Heart left ventricle (tissue), 16 donors: ENCODE measurements at regions not wholly inside any gene's neighbourhood (a gene's known extent, or its start where the extent isn't known, plus 50 kb on each side); places are given as distances from the start of the nearest gene placed in this dataset.
A peak's percentile ranks its signal among the peaks of the same experiment; 100 is the strongest.

ENCODE experiments used
- ATAC-seq, 4 donors: fragments of 200-7000 bp; cut with Tn5 transposase; one replicate each; pipeline ENCODE4 v1.9.1; 2020 to 2022; ENCODE audit warnings: moderate library complexity in 4 of 4, mild to moderate bottlenecking in 3 of 4, moderate number of reproducible peaks in 1 of 4
- DNase-seq, 5 donors: peaks; one replicate each; pipeline ENCODE4 v3.0.0-alpha.2; 2020
- H3K27ac ChIP-seq, 12 donors: fragments of 200-600 bp; sonication (generic) in 4 of 12; one replicate each; pipeline versions ENCODE4 v1.5.0 to v1.8.0; 2016 to 2022; ENCODE audit warnings: mild to moderate bottlenecking in 2 of 12
- H3K27me3 ChIP-seq, 9 donors: fragments of 200-600 bp; sonication (generic) in 2 of 9; one replicate each; pipeline versions ENCODE4 v1.5.1 to v1.8.0; 2016 to 2022; ENCODE audit warnings: mild to moderate bottlenecking in 3 of 9
- H3K36me3 ChIP-seq, 9 donors: fragments of 200-600 bp; sonication (generic) in 2 of 9; one replicate each; pipeline versions ENCODE4 v1.5.0 to v1.8.0; 2018 to 2022; ENCODE audit warnings: mild to moderate bottlenecking in 2 of 9
- H3K4me1 ChIP-seq, 12 donors: fragments of 200-600 bp; sonication (generic) in 4 of 12; one replicate each; pipeline versions ENCODE4 v1.5.0 to v1.8.0; 2016 to 2022; ENCODE audit warnings: mild to moderate bottlenecking in 3 of 12
- H3K4me3 ChIP-seq, 12 donors: fragments of 200-600 bp; sonication (generic) in 4 of 12; one replicate each; pipeline versions ENCODE4 v1.5.0 to v1.8.0; 2017 to 2022; ENCODE audit warnings: mild to moderate bottlenecking in 9 of 12, moderate library complexity in 4 of 12
- H3K9me3 ChIP-seq, 12 donors: fragments of 200-600 bp; sonication (generic) in 4 of 12; one replicate each; pipeline versions ENCODE4 v1.5.0 to v1.8.0; 2016 to 2022; ENCODE audit warnings: mild to moderate bottlenecking in 1 of 12
- POLR2A ChIP-seq, 2 donors: fragments of 450-650 bp; IDR thresholded peaks; one replicate each; pipeline ENCODE4 v1.6.1; 2017; ENCODE audit warnings: antibody characterized with exemption in 2 of 2, mild to moderate bottlenecking in 2 of 2, moderate library complexity in 2 of 2
- WGBS, 4 donors: extraction: QIAGEN DNeasy Blood & Tissue Kit in 2 of 4; methylation state at CpG; one replicate each; pipeline versions ENCODE4 v1.1.5 to v1.1.7; 2013 to 2018; 5-methylcytosine and 5-hydroxymethylcytosine counted together
- intact Hi-C, 10 donors: fragments of 100-400 bp; cut with DNase I; formaldehyde crosslinking; loops; one replicate each; pipeline versions ENCODE4 v1.11.1 to v1.14.2; 2022
- TF ChIP-seq, protein P1 (sequence below), 12 donors: fragments of 200-600 bp; sonication (generic) in 4 of 12; IDR thresholded peaks; one replicate each; pipeline versions ENCODE4 v1.5.0 to v1.8.0; 2018 to 2022; ENCODE audit warnings: antibody characterized with exemption in 12 of 12, mild to moderate bottlenecking in 5 of 12
- donor health status: ischemic (EF 13 %, LVEDD 7.1; RV severe dilation, severe dysfunction).
- donor health status: healthy with polysubstance abuse.
- donor health status: DM: no; HTN: yes; CAD: no.
- donor health status: DM: no; HTN: no; CAD: no.
- donor health status: ischemic (EF 25% LVEDD 6.9; RV normal size, moderate dysfunction).
- donor health status: ischemic (EF 25% LVEDD 5.7; RV mildly dilated, moderate dysfunction).
- donor health status: healthy.
- donor health status: DM: yes; HTN: yes; CAD: no.
- donor health status: ischemic (EF 35%, LVEDD 5.7; RV mildly dilated, moderate dysfunction).
- donor health status: nonischemic (EF 11% LVEDD 7.7; RV severe dilation, severe dysfunction).
- donor health status: DM: yes; HTN: yes; CAD: no.
- donor health status: PGD.
- donor health status: ischemic (EF 29% LVEDD 5.4; RV normal size, mild dysfunction).
- donor health status: nonischemic (EF 23%, LVEDD 6.1; RV moderate dilation, normal function).

DNA sequence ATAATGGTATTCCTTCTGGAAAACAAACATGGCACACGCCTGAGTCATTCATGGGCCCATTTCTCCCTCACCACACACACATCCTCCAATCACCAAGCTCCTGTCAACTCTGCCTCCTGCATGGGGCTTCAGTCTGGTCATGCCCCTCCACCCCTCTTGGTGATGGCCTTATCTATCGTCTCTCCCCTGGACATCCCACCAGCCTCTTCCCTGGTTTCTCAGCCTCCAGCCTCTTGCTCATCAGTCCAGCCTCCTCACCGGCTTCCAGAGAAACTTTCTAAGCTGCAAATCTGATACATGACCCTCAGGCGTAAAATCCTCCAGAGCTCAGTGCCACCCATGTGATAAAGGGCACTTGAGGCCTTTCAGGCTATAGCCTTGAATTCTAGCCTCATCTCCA lies 243.9 kb downstream of the FOXD2 start:
- intact Hi-C loops: no loop called here
- Histone ChIP-seq H3K4me1 (peaks cover 0 to 4% (median 0%) of the 10 kb centered on the region in 12 donors), H3K27ac (no peak overlapping the region), H3K9me3 (no peaks in the 10 kb centered on the region), H3K27me3 (peaks cover 0 to 19% (median 4%) of the 10 kb centered on the region in 9 donors), H3K36me3 (no peaks in the 10 kb centered on the region), H3K4me3 (no peak overlapping the region)
- TF ChIP-seq, protein P1, sequence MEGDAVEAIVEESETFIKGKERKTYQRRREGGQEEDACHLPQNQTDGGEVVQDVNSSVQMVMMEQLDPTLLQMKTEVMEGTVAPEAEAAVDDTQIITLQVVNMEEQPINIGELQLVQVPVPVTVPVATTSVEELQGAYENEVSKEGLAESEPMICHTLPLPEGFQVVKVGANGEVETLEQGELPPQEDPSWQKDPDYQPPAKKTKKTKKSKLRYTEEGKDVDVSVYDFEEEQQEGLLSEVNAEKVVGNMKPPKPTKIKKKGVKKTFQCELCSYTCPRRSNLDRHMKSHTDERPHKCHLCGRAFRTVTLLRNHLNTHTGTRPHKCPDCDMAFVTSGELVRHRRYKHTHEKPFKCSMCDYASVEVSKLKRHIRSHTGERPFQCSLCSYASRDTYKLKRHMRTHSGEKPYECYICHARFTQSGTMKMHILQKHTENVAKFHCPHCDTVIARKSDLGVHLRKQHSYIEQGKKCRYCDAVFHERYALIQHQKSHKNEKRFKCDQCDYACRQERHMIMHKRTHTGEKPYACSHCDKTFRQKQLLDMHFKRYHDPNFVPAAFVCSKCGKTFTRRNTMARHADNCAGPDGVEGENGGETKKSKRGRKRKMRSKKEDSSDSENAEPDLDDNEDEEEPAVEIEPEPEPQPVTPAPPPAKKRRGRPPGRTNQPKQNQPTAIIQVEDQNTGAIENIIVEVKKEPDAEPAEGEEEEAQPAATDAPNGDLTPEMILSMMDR (IDR thresholded peaks at IDR 0.05): no peak
- no peak for TF ChIP-seq POLR2A (IDR thresholded peaks at IDR 0.05)
- WGBS, 4 donors: 85 to 92% (median 89%) methylated on average over 4 of the region's 4 CpGs
- DNase-seq (peak in 1 of 5 donors; percentile 7), ATAC-seq (no peak)

- H3K4me3 ChIP-seq: no peak overlapping the region
- TF ChIP-seq POLR2A (IDR thresholded peaks at IDR 0.05): no peak
- TF ChIP-seq, protein P1 (IDR thresholded peaks at IDR 0.05): no peak
- 78 to 87% (median 83%) methylated on average over 7 of the region's 7 CpGs for WGBS, 4 donors
- intact Hi-C loops: no loop called here
- H3K27ac ChIP-seq: no peak overlapping the region
- H3K27me3 ChIP-seq: peaks cover 0 to 23% (median 4%) of the 10 kb centered on the region in 9 donors
- no peak for ATAC-seq
- peak in 1 of 5 donors; percentile 4 for DNase-seq
- H3K36me3 ChIP-seq: no peaks in the 10 kb centered on the region
- H3K4me1 ChIP-seq: peaks cover 0 to 4% (median 0%) of the 10 kb centered on the region in 12 donors
- no peaks in the 10 kb centered on the region for H3K9me3 ChIP-seq
Observed at GRCh38 chr1:47682198-47682597, 244.4 kb downstream of the FOXD2 start.

- no peak overlapping the region for H3K27ac ChIP-seq
- ATAC-seq: no peak
- WGBS, 4 donors: 74 to 90% (median 86%) methylated on average over 6 of the region's 6 CpGs
- H3K4me1 ChIP-seq: peaks cover 0 to 4% (median 0%) of the 10 kb centered on the region in 12 donors
- H3K9me3 ChIP-seq: no peaks in the 10 kb centered on the region
- H3K36me3 ChIP-seq: no peaks in the 10 kb centered on the region
- peaks cover 0 to 30% (median 4%) of the 10 kb centered on the region in 9 donors for H3K27me3 ChIP-seq
- H3K4me3 ChIP-seq: no peak overlapping the region
- peak in 1 of 5 donors; percentile 5 for DNase-seq
- TF ChIP-seq, protein P1 (IDR thresholded peaks at IDR 0.05): no peak
- no peak for TF ChIP-seq POLR2A (IDR thresholded peaks at IDR 0.05)
- intact Hi-C loops: no loop called here
Observed at GRCh38 chr1:47682786-47683350, 245.0 kb downstream of the FOXD2 start.

DNA sequence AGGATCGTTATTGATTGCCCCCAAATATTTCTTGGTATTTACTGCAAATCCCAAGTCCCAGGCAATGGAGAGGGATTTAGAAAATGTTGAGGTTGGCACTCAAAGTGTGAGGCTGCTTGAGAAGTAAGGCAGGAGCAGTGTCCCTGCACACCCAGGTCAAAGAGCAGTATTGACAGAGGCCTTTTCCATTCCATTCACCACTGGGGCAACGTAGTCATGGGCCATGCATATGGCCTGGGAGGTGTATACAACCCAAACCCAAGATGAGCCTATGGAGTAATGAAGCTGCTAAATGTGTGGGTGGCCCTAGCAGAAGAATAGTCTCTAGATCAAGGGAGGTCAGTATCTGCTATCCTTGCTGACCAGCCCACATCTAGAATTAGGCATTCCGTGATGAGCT lies 245.6 kb downstream of the FOXD2 start:
- ATAC-seq: no peak
- Histone ChIP-seq H3K4me3 (no peak overlapping the region), H3K27me3 (peaks cover 3 to 35% (median 8%) of the 10 kb centered on the region in 9 donors), H3K4me1 (peaks cover 0 to 4% (median 0%) of the 10 kb centered on the region in 12 donors), H3K9me3 (no peaks in the 10 kb centered on the region), H3K36me3 (no peaks in the 10 kb centered on the region), H3K27ac (no peak overlapping the region)
- TF ChIP-seq, protein P1 (IDR thresholded peaks at IDR 0.05): no peak
- no peak for TF ChIP-seq POLR2A (IDR thresholded peaks at IDR 0.05)
- WGBS, 4 donors: 92 to 100% (median 97%) methylated on average over 3 of the region's 3 CpGs
- intact Hi-C loops: no loop called here
- DNase-seq: no peak
